ENCODE measurements at regions not wholly inside any gene's neighbourhood (a gene's known extent, or its start where the extent isn't known, plus 50 kb on each side); places are given as distances from the start of the nearest gene placed in this dataset.

DNA sequence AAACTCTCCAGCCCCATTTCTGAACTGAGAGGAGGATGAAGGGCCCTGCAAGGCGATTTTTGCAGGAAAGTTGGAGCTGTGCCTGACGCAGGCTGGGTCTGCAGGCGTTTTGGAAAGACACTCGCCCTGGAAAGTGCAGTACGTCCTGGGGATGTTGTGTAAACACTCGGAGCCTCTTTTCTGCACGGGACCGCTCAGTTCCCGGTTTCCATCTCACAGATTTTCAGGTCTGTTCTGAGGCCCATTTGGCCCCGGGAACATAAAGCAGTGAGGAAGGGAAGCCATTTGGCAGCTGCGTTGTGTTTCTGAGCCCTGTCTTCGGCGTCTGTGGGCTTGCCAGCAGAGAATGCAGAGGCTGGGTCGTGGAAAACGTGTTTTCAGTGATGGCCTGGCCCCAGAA, 655.0 kb upstream of the MGMT start:
- no peak overlapping the region for H3K27ac Mint-ChIP-seq (ENCODE audit: unreplicated experiment)
- TF ChIP-seq, protein P1, sequence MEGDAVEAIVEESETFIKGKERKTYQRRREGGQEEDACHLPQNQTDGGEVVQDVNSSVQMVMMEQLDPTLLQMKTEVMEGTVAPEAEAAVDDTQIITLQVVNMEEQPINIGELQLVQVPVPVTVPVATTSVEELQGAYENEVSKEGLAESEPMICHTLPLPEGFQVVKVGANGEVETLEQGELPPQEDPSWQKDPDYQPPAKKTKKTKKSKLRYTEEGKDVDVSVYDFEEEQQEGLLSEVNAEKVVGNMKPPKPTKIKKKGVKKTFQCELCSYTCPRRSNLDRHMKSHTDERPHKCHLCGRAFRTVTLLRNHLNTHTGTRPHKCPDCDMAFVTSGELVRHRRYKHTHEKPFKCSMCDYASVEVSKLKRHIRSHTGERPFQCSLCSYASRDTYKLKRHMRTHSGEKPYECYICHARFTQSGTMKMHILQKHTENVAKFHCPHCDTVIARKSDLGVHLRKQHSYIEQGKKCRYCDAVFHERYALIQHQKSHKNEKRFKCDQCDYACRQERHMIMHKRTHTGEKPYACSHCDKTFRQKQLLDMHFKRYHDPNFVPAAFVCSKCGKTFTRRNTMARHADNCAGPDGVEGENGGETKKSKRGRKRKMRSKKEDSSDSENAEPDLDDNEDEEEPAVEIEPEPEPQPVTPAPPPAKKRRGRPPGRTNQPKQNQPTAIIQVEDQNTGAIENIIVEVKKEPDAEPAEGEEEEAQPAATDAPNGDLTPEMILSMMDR (IDR thresholded peaks at IDR 0.05; ENCODE audit: partially characterized antibody, unreplicated experiment): no peak
- peaks cover 3% of the 10 kb centered on the region for H3K9me3 Mint-ChIP-seq (ENCODE audit: unreplicated experiment)
- H3K4me1 Mint-ChIP-seq (ENCODE audit: low read depth, unreplicated experiment): no peaks in the 10 kb centered on the region
- H3K36me3 Mint-ChIP-seq (ENCODE audit: unreplicated experiment): no peaks in the 10 kb centered on the region
- H3K27me3 Mint-ChIP-seq (ENCODE audit: unreplicated experiment): peaks cover 2% of the 10 kb centered on the region
- no peak for DNase-seq
- H3K4me3 Mint-ChIP-seq (ENCODE audit: unreplicated experiment): no peak overlapping the region

DNA sequence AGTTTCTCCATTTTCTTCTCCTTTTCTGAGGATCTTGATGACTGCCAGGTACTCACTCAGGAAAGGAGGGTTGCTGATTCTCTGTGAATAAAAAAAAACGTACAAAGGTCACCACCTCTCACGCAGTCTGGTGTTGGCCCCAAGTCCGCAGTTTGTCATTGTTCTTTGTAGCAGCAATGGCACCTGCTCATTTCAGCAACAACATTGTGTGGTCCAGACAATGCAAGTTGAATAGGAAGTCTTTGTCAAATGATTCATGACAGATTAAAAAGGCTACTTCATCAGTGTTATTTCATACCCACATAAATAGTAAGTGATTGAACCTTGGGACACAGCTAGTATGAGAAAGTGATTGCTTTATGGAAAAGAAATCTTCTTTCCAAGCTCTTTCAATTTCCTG, 653.5 kb upstream of the MGMT start:
- Mint-ChIP-seq H3K27ac (ENCODE audit: unreplicated experiment) (no peak overlapping the region), H3K27me3 (ENCODE audit: unreplicated experiment) (no peaks in the 10 kb centered on the region)

DNA sequence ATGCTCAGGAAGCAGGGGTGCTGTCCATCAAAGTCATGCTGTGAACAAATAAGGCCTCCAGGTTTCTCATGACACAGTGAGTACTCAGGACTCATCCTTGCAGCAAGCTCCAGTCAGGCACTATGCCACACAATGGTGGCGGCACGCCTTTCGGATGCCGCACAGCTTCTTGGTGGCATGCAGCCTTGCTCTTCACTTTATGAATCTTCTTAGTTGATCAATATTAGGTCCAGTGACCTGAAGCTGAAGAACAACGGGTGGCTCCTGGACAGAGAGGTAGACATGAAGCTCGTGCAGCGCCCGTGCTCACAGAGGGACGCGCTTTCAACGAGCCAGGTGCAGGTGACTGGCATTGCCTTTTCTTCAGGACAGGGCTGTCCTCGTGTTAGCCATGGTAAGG, 653.0 kb upstream of the MGMT start:
- Mint-ChIP-seq H3K9me3 (ENCODE audit: unreplicated experiment) (peaks cover 3% of the 10 kb centered on the region), H3K27me3 (ENCODE audit: unreplicated experiment) (no peaks in the 10 kb centered on the region), H3K4me1 (ENCODE audit: low read depth, unreplicated experiment) (no peaks in the 10 kb centered on the region), H3K36me3 (ENCODE audit: unreplicated experiment) (no peaks in the 10 kb centered on the region), H3K27ac (ENCODE audit: unreplicated experiment) (no peak overlapping the region), H3K4me3 (ENCODE audit: unreplicated experiment) (no peak overlapping the region)
- DNase-seq: no peak
- TF ChIP-seq, protein P1 (IDR thresholded peaks at IDR 0.05; ENCODE audit: partially characterized antibody, unreplicated experiment): no peak

More for the DNA sequence above, 653.5 kb upstream of the MGMT start:
- TF ChIP-seq, protein P1 (IDR thresholded peaks at IDR 0.05; ENCODE audit: partially characterized antibody, unreplicated experiment): no peak
- peaks cover 3% of the 10 kb centered on the region for H3K9me3 Mint-ChIP-seq (ENCODE audit: unreplicated experiment)
- H3K4me3 Mint-ChIP-seq (ENCODE audit: unreplicated experiment): no peak overlapping the region
- DNase-seq: no peak
- no peaks in the 10 kb centered on the region for H3K4me1 Mint-ChIP-seq (ENCODE audit: low read depth, unreplicated experiment)
- H3K36me3 Mint-ChIP-seq (ENCODE audit: unreplicated experiment): no peaks in the 10 kb centered on the region

DNA sequence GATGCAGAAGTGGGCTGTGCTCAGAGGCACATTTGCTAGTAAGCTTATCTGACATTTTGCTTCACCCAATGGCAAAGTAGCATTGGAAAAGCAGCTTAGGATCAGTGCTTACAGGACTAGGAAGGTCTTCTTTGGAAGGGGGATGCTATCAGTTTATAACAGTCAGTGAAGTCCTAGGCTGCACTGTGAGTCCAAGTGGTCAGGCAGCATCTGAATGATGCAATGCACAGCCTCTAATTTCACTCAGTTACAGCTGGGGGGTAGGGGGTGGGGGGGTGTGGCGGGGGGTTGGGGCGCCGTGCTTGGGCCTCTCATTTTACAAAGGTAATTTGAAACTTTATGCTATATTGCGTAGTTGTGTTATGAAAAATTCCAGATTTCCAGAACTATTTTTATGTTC, 652.3 kb upstream of the MGMT start:
- Mint-ChIP-seq H3K27me3 (ENCODE audit: unreplicated experiment) (no peaks in the 10 kb centered on the region), H3K9me3 (ENCODE audit: unreplicated experiment) (peaks cover 3% of the 10 kb centered on the region), H3K4me1 (ENCODE audit: low read depth, unreplicated experiment) (no peaks in the 10 kb centered on the region), H3K27ac (ENCODE audit: unreplicated experiment) (no peak overlapping the region), H3K4me3 (ENCODE audit: unreplicated experiment) (no peak overlapping the region), H3K36me3 (ENCODE audit: unreplicated experiment) (no peaks in the 10 kb centered on the region)
- TF ChIP-seq, protein P1 (IDR thresholded peaks at IDR 0.05; ENCODE audit: partially characterized antibody, unreplicated experiment): no peak
- no peak for DNase-seq

DNA sequence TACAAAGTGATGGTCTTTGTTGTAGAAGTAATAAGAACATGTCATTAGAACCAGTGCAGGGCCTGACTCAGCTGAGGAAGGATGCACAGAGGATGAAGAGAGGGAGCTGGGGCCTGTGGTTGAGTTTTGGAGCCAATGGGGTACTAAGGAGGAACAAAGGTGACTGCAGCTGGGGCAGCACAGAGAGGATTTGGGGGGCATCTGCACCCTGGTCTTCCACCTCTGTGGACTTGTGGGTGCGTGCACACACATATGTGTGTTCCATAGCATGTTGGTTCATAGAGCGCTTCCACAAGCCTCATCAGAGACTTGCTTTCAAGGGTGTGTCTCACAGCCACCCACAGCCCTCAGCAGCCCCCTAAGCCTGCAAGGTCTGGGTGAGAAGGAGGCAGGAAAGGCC, 650.3 kb upstream of the MGMT start:
- Mint-ChIP-seq H3K9me3 (ENCODE audit: unreplicated experiment) (peaks cover 3% of the 10 kb centered on the region), H3K36me3 (ENCODE audit: unreplicated experiment) (no peaks in the 10 kb centered on the region), H3K27me3 (ENCODE audit: unreplicated experiment) (no peaks in the 10 kb centered on the region), H3K27ac (ENCODE audit: unreplicated experiment) (no peak overlapping the region), H3K4me1 (ENCODE audit: low read depth, unreplicated experiment) (no peaks in the 10 kb centered on the region), H3K4me3 (ENCODE audit: unreplicated experiment) (no peak overlapping the region)
- TF ChIP-seq, protein P1 (IDR thresholded peaks at IDR 0.05; ENCODE audit: partially characterized antibody, unreplicated experiment): no peak
- no peak for DNase-seq
